AG20443 (cell line): ENCODE measurements at regions not wholly inside any gene's neighbourhood (a gene's known extent, or its start where the extent isn't known, plus 50 kb on each side); places are given as distances from the start of the nearest gene placed in this dataset.
"Not testable (repeated sequence)": the region's sequence is repeated elsewhere in the genome, so short reads cannot be mapped to it uniquely, and the experiment has no call there.

Experiments used
- DNase-seq: peaks from one replicate; pipeline ENCODE4 v3.0.0; 2012; ENCODE audit warnings: low spot score, mixed read lengths

- no peak for DNase-seq
These were observed 965.7 kb downstream of the FSCB start for GRCh38 chr14:43541356-43541755.

- DNase-seq: no peak
These were observed 966.1 kb downstream of the FSCB start for GRCh38 chr14:43540948-43541347.

GRCh38 chr14:43539210-43539609 is 967.9 kb downstream of the FSCB start:
- no peak for DNase-seq

GRCh38 chr14:43535231-43535838 is 971.7 kb downstream of the FSCB start:
- DNase-seq: no peak

- DNase-seq: no peak
These were observed 974.2 kb downstream of the FSCB start for GRCh38 chr14:43532825-43533416.

GRCh38 chr14:43528321-43528720 is 978.8 kb downstream of the FSCB start:
- DNase-seq: no peak

- DNase-seq: no peak
These were observed 981.4 kb downstream of the FSCB start for GRCh38 chr14:43525658-43526057.

GRCh38 chr14:43522901-43523300 is 984.2 kb downstream of the FSCB start:
- no peak for DNase-seq

GRCh38 chr14:43522191-43522590 is 984.9 kb downstream of the FSCB start:
- no peak for DNase-seq

- no peak for DNase-seq
These were observed 1003.6 kb downstream of the FSCB start for GRCh38 chr14:43503508-43503907.

GRCh38 chr14:43492359-43492758 is 1014.7 kb downstream of the FSCB start:
- not testable (repeated sequence) for DNase-seq

- no peak for DNase-seq
These were observed 1023.7 kb downstream of the FSCB start for GRCh38 chr14:43483415-43483814.

GRCh38 chr14:43481864-43482263 is 1025.2 kb downstream of the FSCB start:
- DNase-seq: no peak

GRCh38 chr14:43480976-43481375 is 1026.1 kb downstream of the FSCB start:
- DNase-seq: no peak

- no peak for DNase-seq
These were observed 1027.4 kb downstream of the FSCB start for GRCh38 chr14:43479596-43480195.

GRCh38 chr14:43476822-43477221 is 1030.3 kb downstream of the FSCB start:
- no peak for DNase-seq

GRCh38 chr14:43475757-43476156 is 1031.3 kb downstream of the FSCB start:
- DNase-seq: no peak

- DNase-seq: no peak
These were observed 1035.5 kb downstream of the FSCB start for GRCh38 chr14:43471595-43471994.

- no peak for DNase-seq
These were observed 1042.1 kb downstream of the FSCB start for GRCh38 chr14:43464968-43465367.

GRCh38 chr14:43449291-43449690 is 1057.8 kb downstream of the FSCB start:
- DNase-seq: no peak

GRCh38 chr14:43438056-43438455 is 1069.0 kb downstream of the FSCB start:
- no peak for DNase-seq

GRCh38 chr14:43418324-43418723 is 1088.8 kb downstream of the FSCB start:
- no peak for DNase-seq

- DNase-seq: no peak
These were observed 1094.0 kb downstream of the FSCB start for GRCh38 chr14:43413084-43413483.

GRCh38 chr14:43411841-43412240 is 1095.2 kb downstream of the FSCB start:
- DNase-seq: no peak
